ENCODE measurements at regions not wholly inside any gene's neighbourhood (a gene's known extent, or its start where the extent isn't known, plus 50 kb on each side); places are given as distances from the start of the nearest gene placed in this dataset.
"Not testable (repeated sequence)": the region's sequence is repeated elsewhere in the genome, so short reads cannot be mapped to it uniquely, and the experiment has no call there.

- H3K4me3 ChIP-seq (ENCODE audit: low read length); H3K36me3 ChIP-seq (ENCODE audit: control insufficient read depth, insufficient read depth, low read length): not testable (repeated sequence)
- WGBS (ENCODE audit: insufficient coverage, insufficient read length), result no CpG with 5 or more reads among the region's 2 CpGs
These were observed 53.4 kb downstream of the AHSP start for GRCh38 chr16:31581065-31581464.

GRCh38 chr16:31601737-31602384 lies 74.2 kb downstream of the AHSP start:
- DNase-seq (ENCODE audit: low read depth, low spot score); H3K9me3 ChIP-seq (ENCODE audit: control insufficient read depth, insufficient read depth, low read length); H3K4me1 ChIP-seq (ENCODE audit: control insufficient read depth, insufficient read depth, low read length); H3K27me3 ChIP-seq (ENCODE audit: control insufficient read depth, insufficient read depth, low read length); H3K4me3 ChIP-seq (ENCODE audit: low read length); H3K36me3 ChIP-seq (ENCODE audit: control insufficient read depth, insufficient read depth, low read length); H3K27ac ChIP-seq (ENCODE audit: low read length): not testable (repeated sequence)
- WGBS (ENCODE audit: insufficient coverage, insufficient read length), result no CpG with 5 or more reads among the region's 9 CpGs

More at GRCh38 chr16:31581065-31581464, 53.4 kb downstream of the AHSP start:
- not testable (repeated sequence) for H3K27me3 ChIP-seq (ENCODE audit: control insufficient read depth, insufficient read depth, low read length); H3K9me3 ChIP-seq (ENCODE audit: control insufficient read depth, insufficient read depth, low read length); H3K27ac ChIP-seq (ENCODE audit: low read length); DNase-seq (ENCODE audit: low read depth, low spot score); H3K4me1 ChIP-seq (ENCODE audit: control insufficient read depth, insufficient read depth, low read length)

- Histone ChIP-seq H3K27ac (ENCODE audit: low read length) (no peak overlapping the region), H3K4me1 (ENCODE audit: control insufficient read depth, insufficient read depth, low read length) (no peaks in the 10 kb centered on the region), H3K4me3 (ENCODE audit: low read length) (no peak overlapping the region), H3K36me3 (ENCODE audit: control insufficient read depth, insufficient read depth, low read length) (no peaks in the 10 kb centered on the region), H3K27me3 (ENCODE audit: control insufficient read depth, insufficient read depth, low read length) (no peaks in the 10 kb centered on the region), H3K9me3 (ENCODE audit: control insufficient read depth, insufficient read depth, low read length) (no peaks in the 10 kb centered on the region; the same call in 1 of the 2 replicates)
- DNase-seq (ENCODE audit: low read depth, low spot score), result no peak
These were observed 90.4 kb downstream of the AHSP start for GRCh38 chr16:31618130-31618529.

GRCh38 chr16:31636433-31636832 lies 108.7 kb downstream of the AHSP start:
- no CpG with 5 or more reads among the region's 7 CpGs for WGBS (ENCODE audit: insufficient coverage, insufficient read length)
- no peaks in the 10 kb centered on the region for H3K36me3 ChIP-seq (ENCODE audit: control insufficient read depth, insufficient read depth, low read length)
- no peaks in the 10 kb centered on the region for H3K27me3 ChIP-seq (ENCODE audit: control insufficient read depth, insufficient read depth, low read length)
- no peaks in the 10 kb centered on the region for H3K4me1 ChIP-seq (ENCODE audit: control insufficient read depth, insufficient read depth, low read length)
- H3K4me3 ChIP-seq (ENCODE audit: low read length), result no peak overlapping the region
- no peak for DNase-seq (ENCODE audit: low read depth, low spot score)
- H3K9me3 ChIP-seq (ENCODE audit: control insufficient read depth, insufficient read depth, low read length), result peaks cover 4% of the 10 kb centered on the region
- no peak overlapping the region for H3K27ac ChIP-seq (ENCODE audit: low read length)

- Histone ChIP-seq H3K27me3 (ENCODE audit: control insufficient read depth, insufficient read depth, low read length) (no peaks in the 10 kb centered on the region), H3K36me3 (ENCODE audit: control insufficient read depth, insufficient read depth, low read length) (no peaks in the 10 kb centered on the region), H3K4me3 (ENCODE audit: low read length) (no peak overlapping the region), H3K9me3 (ENCODE audit: control insufficient read depth, insufficient read depth, low read length) (peaks cover 4% of the 10 kb centered on the region), H3K4me1 (ENCODE audit: control insufficient read depth, insufficient read depth, low read length) (no peaks in the 10 kb centered on the region), H3K27ac (ENCODE audit: low read length) (no peak overlapping the region)
- DNase-seq (ENCODE audit: low read depth, low spot score), result no peak
- no CpG with 5 or more reads among the region's 4 CpGs for WGBS (ENCODE audit: insufficient coverage, insufficient read length)
These were observed 113.6 kb downstream of the AHSP start for GRCh38 chr16:31641279-31641678.

- H3K9me3 ChIP-seq (ENCODE audit: control insufficient read depth, insufficient read depth, low read length); H3K27me3 ChIP-seq (ENCODE audit: control insufficient read depth, insufficient read depth, low read length); H3K4me1 ChIP-seq (ENCODE audit: control insufficient read depth, insufficient read depth, low read length); DNase-seq (ENCODE audit: low read depth, low spot score); H3K36me3 ChIP-seq (ENCODE audit: control insufficient read depth, insufficient read depth, low read length); H3K27ac ChIP-seq (ENCODE audit: low read length); H3K4me3 ChIP-seq (ENCODE audit: low read length): not testable (repeated sequence)
- WGBS (ENCODE audit: insufficient coverage, insufficient read length), result no CpG with 5 or more reads among the region's 4 CpGs
These were observed 128.0 kb downstream of the AHSP start for GRCh38 chr16:31655674-31656073.

GRCh38 chr16:31664683-31665482 lies 137.2 kb downstream of the AHSP start:
- no peak overlapping the region for H3K27ac ChIP-seq (ENCODE audit: low read length)
- no peak overlapping the region for H3K4me3 ChIP-seq (ENCODE audit: low read length)
- DNase-seq (ENCODE audit: low read depth, low spot score), result no peak
- no peaks in the 10 kb centered on the region for H3K27me3 ChIP-seq (ENCODE audit: control insufficient read depth, insufficient read depth, low read length)
- H3K36me3 ChIP-seq (ENCODE audit: control insufficient read depth, insufficient read depth, low read length), result no peaks in the 10 kb centered on the region
- no peaks in the 10 kb centered on the region for H3K4me1 ChIP-seq (ENCODE audit: control insufficient read depth, insufficient read depth, low read length)
- WGBS (ENCODE audit: insufficient coverage, insufficient read length), result no CpG with 5 or more reads among the region's 3 CpGs
- 0 out of 2 replicates have a peak, but pooled peaks cover 1% of the 10 kb centered on the region for H3K9me3 ChIP-seq (ENCODE audit: control insufficient read depth, insufficient read depth, low read length)

GRCh38 chr16:31674686-31675085 lies 147.0 kb downstream of the AHSP start:
- Histone ChIP-seq H3K4me1 (ENCODE audit: control insufficient read depth, insufficient read depth, low read length) (no peaks in the 10 kb centered on the region), H3K4me3 (ENCODE audit: low read length) (no peak overlapping the region), H3K36me3 (ENCODE audit: control insufficient read depth, insufficient read depth, low read length) (no peaks in the 10 kb centered on the region), H3K27ac (ENCODE audit: low read length) (no peak overlapping the region), H3K9me3 (ENCODE audit: control insufficient read depth, insufficient read depth, low read length) (peaks cover 7% of the 10 kb centered on the region), H3K27me3 (ENCODE audit: control insufficient read depth, insufficient read depth, low read length) (no peaks in the 10 kb centered on the region)
- DNase-seq (ENCODE audit: low read depth, low spot score), result no peak
- WGBS (ENCODE audit: insufficient coverage, insufficient read length), result no CpG with 5 or more reads among the region's 1 CpG

GRCh38 chr16:31676731-31677130 lies 149.0 kb downstream of the AHSP start:
- peaks cover 7% of the 10 kb centered on the region for H3K9me3 ChIP-seq (ENCODE audit: control insufficient read depth, insufficient read depth, low read length)
- H3K27ac ChIP-seq (ENCODE audit: low read length), result no peak overlapping the region
- H3K27me3 ChIP-seq (ENCODE audit: control insufficient read depth, insufficient read depth, low read length), result no peaks in the 10 kb centered on the region
- no peak overlapping the region for H3K4me3 ChIP-seq (ENCODE audit: low read length)
- H3K36me3 ChIP-seq (ENCODE audit: control insufficient read depth, insufficient read depth, low read length), result no peaks in the 10 kb centered on the region
- H3K4me1 ChIP-seq (ENCODE audit: control insufficient read depth, insufficient read depth, low read length), result no peaks in the 10 kb centered on the region
- no peak for DNase-seq (ENCODE audit: low read depth, low spot score)

- H3K9me3 ChIP-seq (ENCODE audit: control insufficient read depth, insufficient read depth, low read length), result peaks cover 3% of the 10 kb centered on the region
- no peaks in the 10 kb centered on the region for H3K27me3 ChIP-seq (ENCODE audit: control insufficient read depth, insufficient read depth, low read length)
- WGBS (ENCODE audit: insufficient coverage, insufficient read length), result no CpG with 5 or more reads among the region's 7 CpGs
- no peaks in the 10 kb centered on the region for H3K36me3 ChIP-seq (ENCODE audit: control insufficient read depth, insufficient read depth, low read length)
- no peak overlapping the region for H3K4me3 ChIP-seq (ENCODE audit: low read length)
- no peaks in the 10 kb centered on the region for H3K4me1 ChIP-seq (ENCODE audit: control insufficient read depth, insufficient read depth, low read length)
- no peak for DNase-seq (ENCODE audit: low read depth, low spot score)
- H3K27ac ChIP-seq (ENCODE audit: low read length), result no peak overlapping the region
These were observed 151.1 kb downstream of the AHSP start for GRCh38 chr16:31678649-31679325.
